MCF 10A (cell line): ENCODE measurements at regions not wholly inside any gene's neighbourhood (a gene's known extent, or its start where the extent isn't known, plus 50 kb on each side); places are given as distances from the start of the nearest gene placed in this dataset.
A peak's percentile ranks its signal among the peaks of the same experiment; 100 is the strongest.

Source experiments
- BruUV-seq: library from RNA; stranded (reverse); fragments of 400-500 nt; replicated peaks from 2 replicates; lab custom pipeline; 2021; lab: Mats Ljungman, UMichigan
- CTCF ChIA-PET: fragments of 300-600 bp; sonication (Branson Sonifier 250); formaldehyde crosslinking; extraction: SDS; loops from one replicate; lab custom pipeline; 2021; ENCODE audit warnings: antibody characterized with exemption, inconsistent platforms; lab: Yijun Ruan, JAX
- POLR2A ChIA-PET: fragments of 300-600, 350-650 bp; sonication (Branson Sonifier 250); formaldehyde crosslinking; extraction: SDS; loops from one replicate; lab custom pipeline; 2020; ENCODE audit warnings: antibody characterized with exemption, inconsistent platforms; lab: Yijun Ruan, JAX
- DNase-seq: peaks from one replicate; pipeline ENCODE4 v3.0.0-alpha.2; 2018; ENCODE audit not compliant: unreplicated experiment
- H3K27ac Mint-ChIP-seq: one replicate; pipeline ENCODE4 v1.8.0; 2022; ENCODE audit warnings: mild to moderate bottlenecking, low read depth, mixed read lengths; ENCODE audit not compliant: unreplicated experiment
- H3K27me3 Mint-ChIP-seq: one replicate; pipeline ENCODE4 v1.8.0; 2022; ENCODE audit warnings: mixed read lengths; ENCODE audit not compliant: insufficient read depth, unreplicated experiment
- H3K36me3 Mint-ChIP-seq: one replicate; pipeline ENCODE4 v1.8.0; 2022; ENCODE audit warnings: mild to moderate bottlenecking, moderate library complexity, mixed read lengths; ENCODE audit not compliant: insufficient read depth, unreplicated experiment
- H3K4me1 Mint-ChIP-seq: one replicate; pipeline ENCODE4 v1.8.0; 2022; ENCODE audit warnings: mixed read lengths; ENCODE audit not compliant: insufficient read depth, unreplicated experiment
- H3K4me3 Mint-ChIP-seq: one replicate; pipeline ENCODE4 v1.8.0; 2022; ENCODE audit warnings: mild to moderate bottlenecking, moderate library complexity, mixed read lengths; ENCODE audit not compliant: unreplicated experiment
- H3K9me3 Mint-ChIP-seq: one replicate; pipeline ENCODE4 v1.8.0; 2022; ENCODE audit warnings: mixed read lengths; ENCODE audit not compliant: unreplicated experiment
- CTCF ChIP-seq: fragments of 200-600 bp; IDR thresholded peaks from one replicate; pipeline ENCODE4 v1.8.0; 2022; ENCODE audit warnings: antibody characterized with exemption, mild to moderate bottlenecking; ENCODE audit not compliant: unreplicated experiment
- intact Hi-C: fragments of 100-400 bp; cut with micrococcal nuclease; formaldehyde crosslinking; loops from 2 replicates; pipeline ENCODE4 v1.14.1; 2022

- Mint-ChIP-seq H3K4me1 (no peaks in the 10 kb centered on the region), H3K36me3 (no peaks in the 10 kb centered on the region), H3K27me3 (no peaks in the 10 kb centered on the region), H3K9me3 (no peaks in the 10 kb centered on the region), H3K27ac (no peak overlapping the region), H3K4me3 (no peak overlapping the region)
- BruUV-seq, result no TSS peak
- intact Hi-C loops, result no loop called here
- CTCF ChIA-PET, result no interaction called here
- DNase-seq, result no peak
- no peak for TF ChIP-seq CTCF
- POLR2A ChIA-PET, result no interaction called here
These were observed 1486.3 kb downstream of the BRINP3 start for GRCh38 chr1:188991221-188991930.

- H3K27ac Mint-ChIP-seq, result no peak overlapping the region
- H3K4me3 Mint-ChIP-seq, result no peak overlapping the region
- no peaks in the 10 kb centered on the region for H3K36me3 Mint-ChIP-seq
- DNase-seq, result no peak
- CTCF ChIA-PET, result no interaction called here
- no TSS peak for BruUV-seq
- H3K4me1 Mint-ChIP-seq, result peaks cover 6% of the 10 kb centered on the region
- no peaks in the 10 kb centered on the region for H3K27me3 Mint-ChIP-seq
- intact Hi-C loops, result no loop called here
- TF ChIP-seq CTCF, result no peak
- POLR2A ChIA-PET, result no interaction called here
- no peaks in the 10 kb centered on the region for H3K9me3 Mint-ChIP-seq
These were observed 1469.8 kb downstream of the BRINP3 start for GRCh38 chr1:189007824-189008223.

- Mint-ChIP-seq H3K9me3 (peaks cover 16% of the 10 kb centered on the region), H3K36me3 (no peaks in the 10 kb centered on the region), H3K4me3 (no peak overlapping the region), H3K4me1 (no peaks in the 10 kb centered on the region), H3K27ac (no peak overlapping the region), H3K27me3 (no peaks in the 10 kb centered on the region)
- peak; percentile 26 for DNase-seq
- POLR2A ChIA-PET, result interaction anchor here (0.6 kb wide), 1 partner anchor 1304 kb away, joined by 4 read pairs; no protein-coding TSS in a partner anchor
- intact Hi-C loops, result no loop called here
- no peak for TF ChIP-seq CTCF
- CTCF ChIA-PET, result no interaction called here
- no TSS peak for BruUV-seq
These were observed 1456.1 kb downstream of the BRINP3 start for GRCh38 chr1:189021577-189021976.

GRCh38 chr1:189022015-189022414 is 1455.6 kb downstream of the BRINP3 start:
- ChIA-PET CTCF (no interaction called here), POLR2A (no interaction called here)
- H3K4me1 Mint-ChIP-seq, result no peaks in the 10 kb centered on the region
- no peak for DNase-seq
- no peak overlapping the region for H3K27ac Mint-ChIP-seq
- intact Hi-C loops, result no loop called here
- H3K4me3 Mint-ChIP-seq, result no peak overlapping the region
- H3K36me3 Mint-ChIP-seq, result no peaks in the 10 kb centered on the region
- TF ChIP-seq CTCF, result no peak
- no peaks in the 10 kb centered on the region for H3K27me3 Mint-ChIP-seq
- peaks cover 13% of the 10 kb centered on the region for H3K9me3 Mint-ChIP-seq
- no TSS peak for BruUV-seq
